HT-29 (cell line): ENCODE measurements at regions not wholly inside any gene's neighbourhood (a gene's known extent, or its start where the extent isn't known, plus 50 kb on each side); places are given as distances from the start of the nearest gene placed in this dataset.

Experiments
- DNase-seq: peaks from one replicate; pipeline ENCODE4 v3.0.0-alpha.2; 2015; ENCODE audit warnings: low spot score

- DNase-seq: no peak
Measured at GRCh38 chr21:33155422-33155821, 74.3 kb upstream of the IFNAR2 start.

GRCh38 chr21:33157303-33157702, 72.4 kb upstream of the IFNAR2 start:
- no peak for DNase-seq

GRCh38 chr21:33158654-33159053, 71.1 kb upstream of the IFNAR2 start:
- no peak for DNase-seq

- no peak for DNase-seq
Measured at GRCh38 chr21:33162436-33162951, 67.2 kb upstream of the IFNAR2 start.

GRCh38 chr21:33168886-33169285, 60.9 kb upstream of the IFNAR2 start:
- DNase-seq: no peak

GRCh38 chr21:33169359-33169758, 60.4 kb upstream of the IFNAR2 start:
- DNase-seq: no peak

- DNase-seq: no peak
Measured at GRCh38 chr21:33171616-33172169, 58.0 kb upstream of the IFNAR2 start.

GRCh38 chr21:33174756-33175155, 55.0 kb upstream of the IFNAR2 start:
- DNase-seq: no peak
